SH-SY5Y (cell line): ENCODE measurements at regions not wholly inside any gene's neighbourhood (a gene's known extent, or its start where the extent isn't known, plus 50 kb on each side); places are given as distances from the start of the nearest gene placed in this dataset.
A peak's percentile ranks its signal among the peaks of the same experiment; 100 is the strongest.

Experiments used
- GATA2 ChIP-seq: IDR thresholded peaks from 2 replicates; pipeline ENCODE4 v1.6.1; 2011; ENCODE audit warnings: mild to moderate bottlenecking, low read depth, low read length
- GATA3 ChIP-seq: IDR thresholded peaks from 2 replicates; pipeline ENCODE4 v1.6.1; 2011; ENCODE audit warnings: low read depth, mild to moderate bottlenecking, low read length, moderate library complexity

DNA sequence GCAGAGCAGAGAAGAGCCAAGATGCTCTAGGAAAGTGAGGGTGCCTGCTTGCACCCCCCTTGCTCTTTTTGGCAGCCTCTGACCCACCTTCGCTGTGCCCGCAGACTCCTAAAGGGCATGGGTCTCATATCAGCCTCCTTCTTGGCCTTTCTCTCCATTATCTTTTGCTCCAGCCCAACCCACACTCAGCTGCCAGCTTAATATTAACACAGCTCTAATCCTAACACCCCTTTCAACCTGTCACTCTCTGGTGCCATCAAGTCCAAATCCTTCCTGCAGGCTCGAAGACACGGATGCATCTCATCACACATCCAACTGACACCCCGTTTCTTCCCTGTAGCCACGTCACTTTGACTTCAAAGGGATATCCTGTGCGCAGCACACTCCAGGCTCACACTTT is 171.6 kb upstream of the AUTS2 start:
- TF ChIP-seq GATA3 (no peak), GATA2 (no peak)

DNA sequence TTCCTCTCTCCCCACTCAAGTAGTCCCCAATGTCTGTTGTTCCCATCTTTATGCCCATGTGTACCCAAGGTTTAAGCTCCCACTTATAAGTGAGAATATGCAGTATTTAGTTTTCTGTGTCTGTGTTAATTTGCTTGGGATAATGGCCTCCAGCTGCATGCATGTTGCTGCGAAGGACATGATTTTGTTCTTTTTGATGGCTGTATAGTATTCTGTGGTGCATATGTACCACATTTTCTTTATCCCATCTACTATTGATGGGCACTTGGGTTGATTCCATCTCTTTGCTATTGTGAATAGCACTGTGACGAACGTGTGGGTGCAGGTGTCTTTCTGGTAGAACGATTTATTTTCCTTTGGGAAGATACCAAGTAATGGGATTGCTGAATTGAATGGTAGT is 170.2 kb upstream of the AUTS2 start:
- TF ChIP-seq GATA3 (no peak), GATA2 (no peak)

- TF ChIP-seq GATA3 (no peak), GATA2 (no peak)
Observed at GRCh38 chr7:69429911-69430383, 168.3 kb upstream of the AUTS2 start.

DNA sequence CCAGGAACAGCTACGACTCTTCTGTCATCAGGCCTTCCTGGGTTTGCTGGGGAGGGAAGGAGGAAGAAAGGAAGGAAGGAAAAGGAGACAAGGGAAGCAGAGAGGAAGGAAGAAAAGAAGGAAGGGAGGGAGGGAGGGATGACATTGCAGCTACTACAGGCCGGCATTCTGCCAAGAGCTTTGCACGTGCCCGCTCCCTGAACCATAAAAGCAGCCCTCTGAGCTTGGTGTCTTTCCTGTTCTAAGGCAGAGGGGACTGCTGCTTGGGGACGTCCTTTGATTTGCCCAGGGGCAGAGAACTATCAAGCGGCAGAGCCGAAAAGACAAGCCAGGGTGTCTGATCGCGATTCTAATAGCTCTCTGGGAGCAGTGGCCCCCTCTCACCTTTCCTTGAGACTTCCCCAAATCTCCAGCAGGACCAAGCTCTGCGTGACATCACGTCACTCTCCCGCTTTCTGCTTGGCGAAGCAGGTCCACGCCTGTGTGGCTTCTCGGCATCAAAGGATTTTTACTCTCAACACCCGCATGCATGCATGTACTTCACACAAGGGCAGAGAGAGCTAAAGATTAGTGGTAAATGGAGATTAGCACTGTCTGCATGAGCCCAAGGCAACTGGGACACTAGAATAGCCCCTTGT is 167.8 kb upstream of the AUTS2 start:
- TF ChIP-seq GATA3 (no peak), GATA2 (no peak)

GRCh38 chr7:69431626-69432025 is 166.6 kb upstream of the AUTS2 start:
- TF ChIP-seq GATA2 (no peak), GATA3 (no peak)

- TF ChIP-seq GATA3: no peak
- no peak for TF ChIP-seq GATA2
Observed at GRCh38 chr7:69433081-69433480, 165.2 kb upstream of the AUTS2 start.

GRCh38 chr7:69434398-69434815 is 163.9 kb upstream of the AUTS2 start:
- TF ChIP-seq GATA3: no peak
- no peak for TF ChIP-seq GATA2

DNA sequence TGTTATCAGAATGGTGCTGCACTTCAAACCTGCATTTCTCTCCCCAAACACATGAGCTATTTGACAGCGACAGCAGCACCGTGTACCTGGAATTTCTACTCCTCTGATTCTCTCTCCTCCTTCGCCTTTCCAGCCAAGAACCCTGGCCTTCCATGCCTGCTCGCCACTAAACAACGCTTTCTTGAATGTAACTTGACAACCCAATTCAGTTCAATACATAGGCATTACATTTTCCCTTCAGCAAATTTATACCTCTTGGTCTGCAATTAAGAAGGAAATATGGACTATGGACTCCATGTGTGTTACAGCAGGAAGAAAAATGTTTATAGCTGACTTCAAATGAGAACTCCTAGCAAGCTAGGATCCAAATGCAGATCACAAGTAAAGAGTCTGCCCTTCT is 162.6 kb upstream of the AUTS2 start:
- TF ChIP-seq GATA2 (no peak), GATA3 (no peak)

DNA sequence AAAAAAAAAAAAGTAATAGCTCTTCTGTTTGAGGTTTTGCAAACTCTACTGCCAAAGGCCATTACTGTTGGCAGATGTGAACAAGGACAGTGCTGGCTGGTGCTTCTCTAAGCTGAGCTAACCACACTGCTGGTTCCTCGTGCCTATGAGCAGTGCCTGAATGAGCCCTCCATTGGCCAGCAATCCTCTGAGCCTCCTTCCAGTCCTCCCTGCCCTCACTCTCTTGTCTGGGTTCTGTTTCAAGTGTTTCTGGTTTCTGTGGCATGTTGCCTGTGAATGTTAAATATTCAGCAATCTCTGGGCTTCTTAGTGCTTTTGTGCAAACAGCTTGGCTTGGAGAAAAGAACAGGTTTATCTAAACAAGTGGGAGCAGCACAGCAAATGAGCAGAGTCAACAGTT is 161.3 kb upstream of the AUTS2 start:
- TF ChIP-seq GATA3: no peak
- no peak for TF ChIP-seq GATA2

DNA sequence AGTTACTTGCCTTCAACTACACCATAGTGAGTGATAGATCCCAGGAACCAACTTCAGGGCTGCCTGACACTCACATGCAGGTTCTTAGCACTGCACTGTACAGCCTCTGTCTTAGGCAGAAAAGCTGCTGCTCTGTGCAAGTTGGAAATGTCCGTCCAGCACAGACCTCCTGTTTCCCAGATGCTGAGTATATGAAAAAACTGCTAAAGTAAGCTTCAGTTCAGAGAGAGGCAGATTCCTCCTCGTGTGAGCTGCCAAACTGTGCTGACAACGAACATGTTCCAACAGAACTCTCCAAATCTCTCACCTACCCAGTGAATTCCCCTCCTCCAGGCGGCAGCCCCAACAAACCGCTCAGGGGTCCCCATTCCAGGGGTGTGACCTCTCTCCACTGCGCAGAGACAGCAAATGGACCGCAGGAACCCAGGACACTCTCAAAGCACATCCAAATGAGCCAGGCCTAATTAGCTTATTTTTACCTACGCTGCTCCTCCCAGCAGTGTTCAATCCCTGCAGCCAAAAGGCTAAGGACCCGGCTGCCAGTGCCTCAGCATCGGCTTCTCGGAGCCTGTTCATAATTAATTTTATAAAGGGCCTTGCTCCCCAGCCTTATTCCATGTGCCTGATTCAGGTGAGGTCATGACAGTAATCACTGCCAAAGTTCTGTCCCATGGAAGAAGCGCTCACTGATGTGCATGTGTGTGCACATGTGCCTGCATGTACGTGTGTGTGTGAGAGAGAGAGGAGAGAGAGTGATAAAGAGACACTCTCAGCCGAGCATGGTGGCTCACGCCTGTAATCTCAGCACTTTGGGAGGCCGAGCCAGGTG is 159.5 kb upstream of the AUTS2 start:
- TF ChIP-seq GATA3: no peak
- no peak for TF ChIP-seq GATA2

GRCh38 chr7:69439636-69440325 is 158.5 kb upstream of the AUTS2 start:
- TF ChIP-seq GATA3: no peak

- TF ChIP-seq GATA2: no peak
- no peak for TF ChIP-seq GATA3
Observed at GRCh38 chr7:69440976-69441375, 157.3 kb upstream of the AUTS2 start.

DNA sequence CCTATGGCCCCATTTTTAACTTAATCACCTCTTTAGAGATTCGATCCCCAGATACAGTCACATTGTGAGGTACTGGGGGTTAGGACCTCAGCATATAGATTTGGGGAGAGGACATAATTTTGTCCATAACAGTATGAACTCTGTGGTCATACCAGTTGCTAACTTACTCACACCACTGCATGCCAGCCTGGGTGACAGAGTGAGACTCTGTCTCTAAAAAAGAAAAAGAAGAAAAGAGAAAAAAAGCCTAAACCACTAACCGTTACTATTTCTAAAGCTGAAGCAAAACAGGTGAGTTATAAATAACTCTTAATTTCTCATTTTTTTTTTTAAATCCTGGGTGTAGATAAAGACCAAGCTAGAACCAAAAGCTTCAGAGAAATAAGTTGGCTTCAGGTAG is 155.1 kb upstream of the AUTS2 start:
- TF ChIP-seq GATA2: no peak
- no peak for TF ChIP-seq GATA3

- TF ChIP-seq GATA3 (peak; percentile 80), GATA2 (peak; percentile 91)
Observed at GRCh38 chr7:69445541-69445940, 152.7 kb upstream of the AUTS2 start.

- TF ChIP-seq GATA2: no peak
- TF ChIP-seq GATA3: no peak
Observed at GRCh38 chr7:69448071-69448470, 150.2 kb upstream of the AUTS2 start.

DNA sequence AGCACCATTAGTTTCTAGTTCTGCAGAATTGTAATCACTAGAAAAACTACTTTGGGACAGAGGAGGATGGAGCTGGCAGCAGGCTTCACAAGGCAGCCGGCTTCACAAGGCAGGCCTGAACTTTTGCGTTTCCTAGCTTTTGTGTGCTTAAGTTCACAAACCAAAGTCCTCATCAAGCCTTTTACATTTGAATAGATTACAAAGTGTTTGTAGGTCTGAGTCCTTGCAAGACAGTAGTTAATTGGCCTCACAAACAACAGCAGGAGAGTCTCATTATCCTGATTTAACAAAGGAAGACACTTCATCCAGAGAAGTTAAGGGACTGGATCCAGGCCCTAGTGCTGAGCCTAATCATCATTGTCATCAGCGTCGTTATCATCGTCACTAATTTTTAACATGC is 147.8 kb upstream of the AUTS2 start:
- no peak for TF ChIP-seq GATA3
- no peak for TF ChIP-seq GATA2
